ENCODE measurements at regions not wholly inside any gene's neighbourhood (a gene's known extent, or its start where the extent isn't known, plus 50 kb on each side); places are given as distances from the start of the nearest gene placed in this dataset.

DNA sequence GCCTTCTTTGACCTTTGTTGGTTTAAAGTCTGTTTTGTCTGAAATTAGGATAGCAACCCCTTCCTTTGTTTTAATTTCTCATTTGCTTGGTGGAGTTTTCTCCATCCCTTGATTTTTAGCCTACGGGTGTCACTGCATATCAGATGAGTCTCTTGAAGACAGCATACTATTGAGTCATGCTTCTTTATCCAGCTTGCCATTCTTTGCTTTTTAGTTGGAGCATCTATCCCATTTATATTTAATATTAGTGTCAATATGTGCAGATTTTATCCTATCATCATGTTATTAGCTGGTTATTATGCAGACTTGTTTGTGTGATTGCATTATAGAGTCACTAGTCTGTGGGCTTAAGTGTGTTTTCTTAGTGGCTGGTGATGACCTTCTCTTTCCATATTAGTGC is 622.2 kb downstream of the MMUT start:
- TF ChIP-seq, protein P1, sequence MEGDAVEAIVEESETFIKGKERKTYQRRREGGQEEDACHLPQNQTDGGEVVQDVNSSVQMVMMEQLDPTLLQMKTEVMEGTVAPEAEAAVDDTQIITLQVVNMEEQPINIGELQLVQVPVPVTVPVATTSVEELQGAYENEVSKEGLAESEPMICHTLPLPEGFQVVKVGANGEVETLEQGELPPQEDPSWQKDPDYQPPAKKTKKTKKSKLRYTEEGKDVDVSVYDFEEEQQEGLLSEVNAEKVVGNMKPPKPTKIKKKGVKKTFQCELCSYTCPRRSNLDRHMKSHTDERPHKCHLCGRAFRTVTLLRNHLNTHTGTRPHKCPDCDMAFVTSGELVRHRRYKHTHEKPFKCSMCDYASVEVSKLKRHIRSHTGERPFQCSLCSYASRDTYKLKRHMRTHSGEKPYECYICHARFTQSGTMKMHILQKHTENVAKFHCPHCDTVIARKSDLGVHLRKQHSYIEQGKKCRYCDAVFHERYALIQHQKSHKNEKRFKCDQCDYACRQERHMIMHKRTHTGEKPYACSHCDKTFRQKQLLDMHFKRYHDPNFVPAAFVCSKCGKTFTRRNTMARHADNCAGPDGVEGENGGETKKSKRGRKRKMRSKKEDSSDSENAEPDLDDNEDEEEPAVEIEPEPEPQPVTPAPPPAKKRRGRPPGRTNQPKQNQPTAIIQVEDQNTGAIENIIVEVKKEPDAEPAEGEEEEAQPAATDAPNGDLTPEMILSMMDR (IDR thresholded peaks at IDR 0.05), result no peak
- TF ChIP-seq POLR2A (IDR thresholded peaks at IDR 0.05), result no peak
